Smooth muscle cell (in vitro differentiated cells): ENCODE measurements at regions not wholly inside any gene's neighbourhood (a gene's known extent, or its start where the extent isn't known, plus 50 kb on each side); places are given as distances from the start of the nearest gene placed in this dataset.

Experiments used
- DNase-seq: peaks from one replicate; lab custom pipeline; 2025; ENCODE audit not compliant: unreplicated experiment; lab: John Stamatoyannopoulos, UW
- H2AFZ ChIP-seq: fragments of 200-600 bp; sonication (generic); 2 replicates; pipeline ENCODE4 v1.6.0; 2016; ENCODE audit warnings: antibody characterized with exemption, low read depth, mild to moderate bottlenecking
- H3F3A ChIP-seq: fragments of 200-600 bp; sonication (generic); 2 replicates; pipeline ENCODE4 v1.6.0; 2017; ENCODE audit warnings: antibody characterized with exemption, low read depth
- H3K27ac ChIP-seq: fragments of 200-600 bp; sonication (generic); 2 replicates; pipeline ENCODE4 v1.5.1; 2016; ENCODE audit warnings: low read depth, mild to moderate bottlenecking
- H3K27me3 ChIP-seq: fragments of 200-600 bp; sonication (generic); 2 replicates; pipeline ENCODE4 v1.6.1; 2016; ENCODE audit warnings: low read depth, mild to moderate bottlenecking
- H3K36me3 ChIP-seq: fragments of 200-600 bp; sonication (generic); 2 replicates; pipeline ENCODE4 v1.5.1; 2016; ENCODE audit warnings: low read depth
- H3K4me1 ChIP-seq: fragments of 200-600 bp; sonication (generic); 2 replicates; pipeline ENCODE4 v1.5.1; 2016; ENCODE audit warnings: low read depth
- H3K4me2 ChIP-seq: fragments of 200-600 bp; sonication (generic); 2 replicates; pipeline ENCODE4 v1.6.0; 2016; ENCODE audit warnings: mild to moderate bottlenecking
- H3K4me3 ChIP-seq: fragments of 200-600 bp; sonication (generic); 2 replicates; pipeline ENCODE4 v1.5.1; 2016; ENCODE audit warnings: mild to moderate bottlenecking
- H3K79me2 ChIP-seq: fragments of 200-600 bp; sonication (generic); 2 replicates; pipeline ENCODE4 v1.6.0; 2016; ENCODE audit warnings: low read depth, mild to moderate bottlenecking
- H3K9ac ChIP-seq: fragments of 200-600 bp; sonication (generic); 2 replicates; pipeline ENCODE4 v1.6.0; 2016; ENCODE audit warnings: low read depth
- H3K9me3 ChIP-seq: fragments of 200-600 bp; sonication (generic); replicated peaks from 2 replicates; pipeline ENCODE4 v1.5.1; 2016; ENCODE audit warnings: low read depth
- H4K20me1 ChIP-seq: fragments of 200-600 bp; sonication (generic); 2 replicates; pipeline ENCODE4 v1.6.0; 2016; ENCODE audit warnings: low read depth
- CTCF ChIP-seq: fragments of 200-600 bp; sonication (generic); IDR thresholded peaks from 2 replicates; pipeline ENCODE4 v1.5.1; 2017; ENCODE audit warnings: borderline replicate concordance, mild to moderate bottlenecking, antibody characterized with exemption; ENCODE audit not compliant: insufficient read depth, poor library complexity, severe bottlenecking
- WGBS: methylation state at CpG from one replicate; pipeline ENCODE4 v1.1.7; 2016; ENCODE audit warnings: low lambda C conversion rate; 5-methylcytosine and 5-hydroxymethylcytosine counted together

- DNase-seq: no peak
- TF ChIP-seq CTCF: no peak
- H4K20me1 ChIP-seq: no peaks in the 10 kb centered on the region
- H3K9me3 ChIP-seq: no peaks in the 10 kb centered on the region
- H3K4me1 ChIP-seq: no peaks in the 10 kb centered on the region
- H3K27ac ChIP-seq: no peak overlapping the region
- H3K79me2 ChIP-seq: no peaks in the 10 kb centered on the region
- no peak overlapping the region for H2AFZ ChIP-seq
- H3F3A ChIP-seq: no peaks in the 10 kb centered on the region
- no peak overlapping the region for H3K4me3 ChIP-seq
- 98% methylated on average over 34 of the region's 42 CpGs for WGBS
- H3K9ac ChIP-seq: no peak overlapping the region
- no peaks in the 10 kb centered on the region for H3K36me3 ChIP-seq
- no peaks in the 10 kb centered on the region for H3K27me3 ChIP-seq
- H3K4me2 ChIP-seq: no peak overlapping the region
Measured at GRCh38 chr2:83517727-83518368, 941.2 kb downstream of the SUCLG1 start.

GRCh38 chr2:83516503-83516902 is 942.6 kb downstream of the SUCLG1 start:
- H4K20me1 ChIP-seq: no peaks in the 10 kb centered on the region
- H2AFZ ChIP-seq: no peak overlapping the region
- H3K36me3 ChIP-seq: no peaks in the 10 kb centered on the region
- no peak overlapping the region for H3K4me3 ChIP-seq
- H3K4me1 ChIP-seq: no peaks in the 10 kb centered on the region
- no peaks in the 10 kb centered on the region for H3K79me2 ChIP-seq
- no peak overlapping the region for H3K9ac ChIP-seq
- no peak for DNase-seq
- H3F3A ChIP-seq: no peaks in the 10 kb centered on the region
- no peaks in the 10 kb centered on the region for H3K9me3 ChIP-seq
- WGBS: 47% methylated on average over 3 of the region's 3 CpGs
- no peaks in the 10 kb centered on the region for H3K27me3 ChIP-seq
- H3K27ac ChIP-seq: no peak overlapping the region
- peak; percentile 9 for TF ChIP-seq CTCF
- no peak overlapping the region for H3K4me2 ChIP-seq

- TF ChIP-seq CTCF: no peak
- Histone ChIP-seq H3K79me2 (no peaks in the 10 kb centered on the region), H3K9me3 (no peaks in the 10 kb centered on the region), H3K36me3 (no peaks in the 10 kb centered on the region), H3K4me3 (no peak overlapping the region), H3K27ac (no peak overlapping the region), H2AFZ (no peak overlapping the region), H3K9ac (no peak overlapping the region), H3K4me2 (no peak overlapping the region), H4K20me1 (no peaks in the 10 kb centered on the region), H3K27me3 (no peaks in the 10 kb centered on the region), H3F3A (no peaks in the 10 kb centered on the region), H3K4me1 (no peaks in the 10 kb centered on the region)
- DNase-seq: no peak
- 94% methylated on average over 1 of the region's 1 CpG for WGBS
Measured at GRCh38 chr2:83487451-83487850, 971.6 kb downstream of the SUCLG1 start.

GRCh38 chr2:83481436-83481835 is 977.6 kb downstream of the SUCLG1 start:
- Histone ChIP-seq H4K20me1 (no peaks in the 10 kb centered on the region), H3K9me3 (no peaks in the 10 kb centered on the region), H3K4me2 (no peak overlapping the region), H3K4me3 (no peak overlapping the region), H3K27me3 (no peaks in the 10 kb centered on the region), H3F3A (no peaks in the 10 kb centered on the region), H3K79me2 (no peaks in the 10 kb centered on the region), H3K27ac (no peak overlapping the region), H3K4me1 (no peaks in the 10 kb centered on the region), H2AFZ (peak overlapping the region; percentile 53), H3K9ac (no peak overlapping the region), H3K36me3 (no peaks in the 10 kb centered on the region)
- no peak for TF ChIP-seq CTCF
- DNase-seq: no peak
